Adipose tissue (tissue), 3 donors: ENCODE measurements at regions not wholly inside any gene's neighbourhood (a gene's known extent, or its start where the extent isn't known, plus 50 kb on each side); places are given as distances from the start of the nearest gene placed in this dataset.
"Not testable (repeated sequence)": the region's sequence is repeated elsewhere in the genome, so short reads cannot be mapped to it uniquely, and the experiment has no call there.

Experiments
- H3K27ac ChIP-seq: one replicate; pipeline ENCODE4 v1.5.1; 2013; ENCODE audit warnings: low read depth, low read length
- WGBS, 3 donors: extraction: QIAGEN DNeasy Blood & Tissue Kit; methylation state at CpG; one replicate each; pipeline ENCODE4 v1.1.7; 2013; 5-methylcytosine and 5-hydroxymethylcytosine counted together
- donor health status: healthy with polysubstance abuse.
- donor health status: Bipolar disorder and iron deficiency.
- donor health status: healthy.

GRCh38 chr11:130548491-130548833 lies 100.0 kb downstream of the ADAMTS15 start:
- WGBS, 3 donors, result 76 to 96% (median 90%) methylated on average over 1 of the region's 1 CpG
- no peak overlapping the region for H3K27ac ChIP-seq

DNA sequence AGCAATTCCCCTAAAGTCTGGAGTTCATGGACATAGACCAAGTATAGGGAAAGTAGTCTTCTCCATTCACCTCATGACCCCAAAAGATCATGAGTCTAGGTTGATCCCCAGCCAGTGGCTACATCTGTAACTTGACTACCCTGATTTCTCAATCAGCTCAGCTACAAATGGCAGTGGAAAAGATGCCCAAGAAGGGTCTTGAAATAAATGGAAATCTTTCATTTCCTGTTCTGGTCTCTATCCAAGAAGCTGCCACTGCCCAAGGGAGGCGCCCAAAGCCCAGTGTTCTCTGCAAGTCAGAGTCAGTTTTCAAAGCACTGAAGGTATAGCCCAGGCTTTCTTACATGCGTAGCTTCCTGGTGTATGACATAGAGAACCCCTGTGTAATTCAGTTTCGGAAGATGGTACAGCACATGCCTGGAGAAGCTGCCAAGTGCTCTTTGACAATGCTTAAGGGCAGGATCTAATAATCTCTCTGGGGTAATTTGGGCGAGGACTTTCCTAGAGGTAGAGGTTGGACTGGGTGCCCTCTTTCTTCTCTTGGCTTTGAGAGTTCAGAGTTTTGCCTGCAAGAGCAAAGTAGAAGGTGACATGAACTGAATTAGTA lies 101.1 kb downstream of the ADAMTS15 start:
- 74 to 85% (median 81%) methylated on average over 4 of the region's 4 CpGs for WGBS, 3 donors
- H3K27ac ChIP-seq, result no peak overlapping the region

GRCh38 chr11:130550150-130550549 lies 101.7 kb downstream of the ADAMTS15 start:
- H3K27ac ChIP-seq, result no peak overlapping the region
- WGBS, 3 donors, result 80 to 92% (median 86%) methylated on average over 3 of the region's 3 CpGs

DNA sequence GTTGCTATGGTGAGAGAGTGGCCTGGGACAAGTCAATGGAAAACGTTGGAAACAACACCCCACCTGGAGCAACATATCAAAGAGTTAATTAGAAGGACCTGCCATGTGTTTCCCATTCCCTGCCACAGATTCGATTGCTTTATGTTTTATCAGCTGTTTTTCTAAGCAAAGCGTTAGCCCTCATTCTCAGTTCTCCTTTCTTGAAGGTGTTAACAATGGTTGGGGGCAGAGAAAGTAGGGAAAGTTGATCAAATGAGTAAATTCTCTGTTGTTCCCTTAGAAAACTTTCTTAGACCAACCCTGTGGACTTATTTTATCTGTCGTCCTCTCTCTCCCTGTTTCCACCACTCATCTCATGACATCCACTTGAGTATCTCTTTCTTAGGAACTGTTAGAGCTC lies 102.5 kb downstream of the ADAMTS15 start:
- H3K27ac ChIP-seq, result no peak overlapping the region
- WGBS, 3 donors, result 49 to 65% (median 54%) methylated on average over 4 of the region's 4 CpGs

GRCh38 chr11:130551388-130551787 lies 102.9 kb downstream of the ADAMTS15 start:
- H3K27ac ChIP-seq, result no peak overlapping the region
- WGBS, 3 donors, result 85 to 92% (median 91%) methylated on average over 5 of the region's 5 CpGs

DNA sequence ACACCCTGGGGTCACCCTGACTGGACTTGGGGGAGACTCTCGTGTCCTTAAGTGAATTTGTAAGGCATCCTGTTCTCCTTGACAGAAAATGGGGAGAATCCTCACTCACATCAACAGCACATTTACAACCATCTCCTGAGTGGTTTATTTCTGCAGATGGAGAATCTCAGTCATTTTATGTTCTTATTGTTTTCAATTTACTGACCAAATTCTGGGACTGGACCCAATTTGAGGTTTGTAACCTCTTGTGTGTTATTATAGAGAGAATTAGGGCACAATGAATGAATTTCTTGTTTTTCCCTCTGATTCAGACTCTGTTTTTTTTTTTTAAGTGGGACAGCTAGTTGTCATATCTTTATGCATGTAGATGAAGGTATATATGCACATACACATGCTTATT lies 104.9 kb downstream of the ADAMTS15 start:
- WGBS, 3 donors, result 60 to 81% (median 74%) methylated on average over 1 of the region's 1 CpG
- no peak overlapping the region for H3K27ac ChIP-seq

DNA sequence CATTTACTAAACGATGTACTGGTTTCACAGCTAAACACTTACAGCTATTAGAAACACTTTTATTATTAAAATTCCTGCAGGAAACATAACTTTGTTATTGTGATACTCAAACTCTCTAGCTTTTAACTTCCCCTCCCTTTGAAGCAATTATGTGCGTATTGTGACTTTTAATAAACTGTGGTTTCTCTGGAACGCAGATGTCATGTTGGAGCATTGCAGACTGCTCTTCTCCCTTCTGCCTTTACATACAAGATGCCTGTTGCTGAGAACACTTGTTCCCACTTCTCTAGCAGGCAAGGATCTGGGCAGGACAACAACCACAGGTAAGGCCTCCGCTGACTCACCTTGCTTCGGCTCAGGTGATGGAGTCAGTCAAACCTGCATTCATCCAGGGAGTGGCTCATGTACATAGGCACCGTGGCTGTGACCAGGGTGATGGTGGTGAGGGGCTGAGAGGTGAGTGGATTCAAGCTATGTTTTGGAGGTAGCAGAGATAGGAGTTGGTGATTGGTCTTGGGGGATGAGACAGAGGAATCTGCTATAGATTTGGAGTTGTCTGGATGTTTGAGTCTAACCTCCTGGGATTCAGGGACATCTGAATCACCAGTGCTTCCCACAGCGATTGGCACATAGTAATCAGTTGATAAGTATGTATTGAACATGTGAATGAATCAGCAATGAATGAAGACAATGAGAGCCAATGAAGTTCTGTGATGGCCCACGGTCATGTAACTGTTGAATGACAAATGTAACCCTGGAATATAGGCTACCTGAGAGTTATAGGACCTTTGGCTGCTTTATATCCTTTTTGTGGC lies 106.0 kb downstream of the ADAMTS15 start:
- H3K27ac ChIP-seq, result no peak overlapping the region

GRCh38 chr11:130555251-130555841 lies 106.9 kb downstream of the ADAMTS15 start:
- no peak overlapping the region for H3K27ac ChIP-seq
- WGBS, 3 donors, result 67 to 83% (median 69%) methylated on average over 6 of the region's 6 CpGs

More for the DNA sequence above, 106.0 kb downstream of the ADAMTS15 start:
- 79 to 89% (median 79%) methylated on average over 8 of the region's 8 CpGs for WGBS, 3 donors

DNA sequence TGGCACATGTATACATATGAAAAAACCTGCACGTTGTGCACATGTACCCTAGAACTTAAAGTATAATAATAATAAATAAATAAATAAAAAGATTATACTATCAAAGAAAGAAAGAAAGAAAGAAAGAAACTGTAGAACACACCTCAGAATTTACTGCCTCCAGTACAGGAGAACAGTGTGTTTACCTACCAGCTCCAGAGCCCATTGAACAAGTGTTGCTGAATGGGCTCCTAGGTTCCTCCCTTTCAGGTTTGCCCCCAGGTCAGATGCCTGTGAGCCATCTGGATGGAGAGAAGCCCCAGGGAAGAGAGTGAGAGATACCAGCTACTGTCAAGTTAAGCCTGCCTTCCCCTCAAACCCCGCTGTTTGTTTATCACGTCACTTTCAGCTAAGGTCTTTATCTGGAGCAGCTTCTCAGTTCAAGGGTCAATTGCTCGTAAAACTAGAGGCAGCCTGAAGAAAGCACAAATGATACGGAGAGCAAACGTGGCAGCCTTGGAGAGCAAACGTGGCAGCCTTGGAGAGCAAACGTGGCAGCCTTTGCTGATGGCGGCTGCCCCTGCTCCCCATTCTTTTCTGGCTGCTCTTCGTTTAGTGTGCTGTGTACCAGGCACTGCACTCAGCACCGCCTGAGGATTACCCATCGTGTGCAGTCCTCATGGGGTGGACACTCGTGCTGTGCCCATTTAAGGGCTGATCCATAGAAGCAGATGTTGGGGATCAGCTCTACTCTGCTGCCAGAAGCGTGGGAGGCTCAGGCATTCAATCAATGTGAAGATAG lies 111.7 kb downstream of the ADAMTS15 start:
- 71 to 87% (median 79%) methylated on average over 14 of the region's 14 CpGs for WGBS, 3 donors

DNA sequence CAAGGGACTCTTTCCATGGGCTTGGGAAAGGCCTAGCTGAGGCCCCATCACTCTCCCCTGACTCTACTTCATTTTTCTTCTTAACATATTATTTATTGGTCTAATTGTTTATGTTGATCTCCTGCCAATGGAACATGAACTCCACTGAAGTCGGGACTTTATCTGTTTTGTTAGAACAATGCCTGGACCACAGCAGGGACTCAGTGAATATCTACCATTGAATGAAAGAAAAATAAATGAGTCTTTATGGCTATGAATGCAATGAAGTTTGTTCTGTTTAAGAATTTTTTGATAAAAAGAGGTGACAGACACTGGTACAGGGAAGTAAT lies 112.3 kb downstream of the ADAMTS15 start:
- 53 to 66% (median 60%) methylated on average over 1 of the region's 1 CpG for WGBS, 3 donors
- no peak overlapping the region for H3K27ac ChIP-seq

More for the DNA sequence above, 111.7 kb downstream of the ADAMTS15 start:
- H3K27ac ChIP-seq, result no peak overlapping the region

- no peak overlapping the region for H3K27ac ChIP-seq
- WGBS, 3 donors, result 77 to 87% (median 82%) methylated on average over 12 of the region's 12 CpGs
Observed at GRCh38 chr11:130561441-130561881, 113.0 kb downstream of the ADAMTS15 start.

DNA sequence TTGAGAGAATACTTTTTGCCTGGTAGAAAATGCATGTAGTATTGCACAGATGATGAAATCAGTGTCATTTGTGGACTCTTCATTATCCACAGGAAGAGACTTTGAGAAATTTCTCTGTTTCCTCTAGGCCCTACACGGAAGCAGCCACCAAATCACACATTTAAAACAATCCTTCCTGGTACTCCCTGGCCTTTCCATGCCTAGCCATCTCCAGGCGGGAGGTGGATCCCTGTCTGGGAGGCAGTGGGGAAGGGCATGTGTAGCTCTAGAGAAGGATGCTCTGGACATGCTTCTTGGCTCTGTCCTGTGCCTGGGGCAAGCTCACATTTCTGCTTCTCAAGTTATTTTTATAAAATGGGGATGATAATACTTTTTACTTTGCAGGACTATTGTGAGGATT lies 114.1 kb downstream of the ADAMTS15 start:
- H3K27ac ChIP-seq, result no peak overlapping the region
- WGBS, 3 donors, result 75 to 82% (median 81%) methylated on average over 2 of the region's 2 CpGs

DNA sequence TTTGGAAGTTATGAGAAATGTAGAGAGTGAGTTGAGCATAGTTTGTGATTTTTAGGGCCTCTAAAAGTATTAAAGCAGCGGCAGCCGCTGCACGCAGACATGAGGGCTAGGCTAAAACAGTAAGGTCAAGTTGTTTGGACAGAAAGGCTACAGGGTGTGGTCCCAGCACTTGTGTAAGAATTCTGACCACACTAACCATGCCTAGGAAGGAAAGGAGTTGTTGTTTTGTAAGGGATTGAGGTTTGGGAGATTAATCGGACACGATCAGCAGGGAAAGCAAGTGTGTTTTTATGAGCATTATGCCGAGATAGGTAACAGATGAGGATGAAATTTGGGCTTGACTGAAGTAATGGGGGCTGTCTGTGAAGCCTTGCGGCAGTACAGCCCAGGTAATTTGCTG lies 117.9 kb downstream of the ADAMTS15 start:
- not testable (repeated sequence) for H3K27ac ChIP-seq
- WGBS, 3 donors, result 76 to 85% (median 82%) methylated on average over 6 to 7 of the region's 7 CpGs

DNA sequence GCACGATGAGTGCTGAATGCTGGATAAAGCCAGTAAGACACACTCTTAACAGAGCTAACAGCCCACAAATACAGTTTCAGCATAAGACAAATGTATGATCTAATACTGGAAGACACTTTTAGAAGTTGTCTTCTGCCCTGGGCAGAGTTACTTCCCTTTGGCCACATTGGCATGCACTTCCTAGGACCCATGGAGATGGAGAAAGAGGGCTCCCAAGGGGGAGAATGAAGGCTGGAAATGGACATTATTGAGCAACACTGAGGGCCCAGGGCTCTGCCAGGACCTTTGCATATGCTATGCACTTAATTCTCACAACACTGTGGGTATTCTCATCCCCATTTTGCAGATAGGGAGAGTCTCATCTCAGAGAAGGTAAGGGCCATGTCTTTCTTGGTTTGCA lies 123.1 kb downstream of the ADAMTS15 start:
- 71 to 88% (median 82%) methylated on average over 1 of the region's 1 CpG for WGBS, 3 donors
- no peak overlapping the region for H3K27ac ChIP-seq

DNA sequence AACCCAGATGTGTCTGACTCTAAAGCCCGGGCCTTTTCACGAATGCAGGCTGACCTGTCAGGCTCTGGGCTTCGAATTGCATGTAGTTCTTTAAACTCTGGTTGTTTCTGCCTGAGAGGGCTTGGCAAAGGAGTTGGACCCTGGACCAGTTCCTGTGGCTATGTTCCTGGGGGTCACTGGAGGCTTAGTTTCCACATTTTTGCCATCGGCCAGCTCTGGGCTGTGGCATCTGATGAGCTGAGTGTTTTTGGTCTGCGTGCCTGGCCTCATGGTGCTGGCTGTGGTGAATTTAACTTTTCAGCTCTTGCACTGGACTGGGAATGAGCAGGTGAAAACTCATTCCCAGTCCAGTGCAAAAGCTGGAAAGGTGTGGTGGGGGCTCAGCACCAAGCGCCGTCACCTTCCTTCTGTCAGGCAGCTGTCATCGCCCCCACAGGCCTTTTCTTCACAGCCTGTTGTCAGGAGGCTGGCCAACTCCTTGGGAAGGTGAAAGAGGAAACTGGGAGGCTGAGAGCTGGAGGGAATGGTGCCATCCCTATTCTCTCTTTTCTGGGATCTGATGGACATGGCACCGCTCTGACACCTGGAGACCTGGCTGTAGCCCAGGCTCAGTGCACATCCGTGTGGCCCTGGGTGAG lies 123.6 kb downstream of the ADAMTS15 start:
- WGBS, 3 donors, result 65 to 81% (median 78%) methylated on average over 10 of the region's 10 CpGs

DNA sequence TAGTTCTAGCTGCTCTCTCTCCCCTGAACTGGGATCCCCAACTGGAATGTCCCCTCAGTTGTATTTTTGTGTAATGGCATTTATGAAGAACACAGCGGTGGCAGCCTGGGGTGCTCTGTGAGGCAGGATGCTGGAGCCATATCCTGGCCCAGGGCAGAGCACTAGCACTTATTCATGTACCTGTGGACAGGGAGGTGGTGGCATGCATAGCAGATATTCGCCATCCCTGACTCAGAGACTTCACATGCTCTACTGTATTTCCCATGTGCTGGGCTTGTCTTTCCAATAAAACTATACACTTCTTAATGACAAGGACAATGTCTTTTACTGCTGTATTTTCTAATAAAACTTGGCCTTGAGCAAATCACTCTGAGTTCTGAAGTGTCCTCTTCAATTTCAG lies 125.3 kb downstream of the ADAMTS15 start:
- H3K27ac ChIP-seq, result no peak overlapping the region
- 91 to 94% (median 93%) methylated on average over 2 of the region's 2 CpGs for WGBS, 3 donors

More for the DNA sequence above, 123.6 kb downstream of the ADAMTS15 start:
- H3K27ac ChIP-seq, result no peak overlapping the region

- no peak overlapping the region for H3K27ac ChIP-seq
- 83 to 93% (median 83%) methylated on average over 2 of the region's 2 CpGs for WGBS, 3 donors
Observed at GRCh38 chr11:130574740-130575139, 126.3 kb downstream of the ADAMTS15 start.

GRCh38 chr11:130576146-130576545 lies 127.7 kb downstream of the ADAMTS15 start:
- H3K27ac ChIP-seq, result no peak overlapping the region
- 77 to 89% (median 84%) methylated on average over 7 of the region's 7 CpGs for WGBS, 3 donors
